HL-60 (cell line): ENCODE measurements at regions not wholly inside any gene's neighbourhood (a gene's known extent, or its start where the extent isn't known, plus 50 kb on each side); places are given as distances from the start of the nearest gene placed in this dataset.

Experiments used
- CTCF ChIP-seq: IDR thresholded peaks from one replicate; pipeline ENCODE4 v1.5.1; 2011; ENCODE audit warnings: low read length, control low read depth, inconsistent platforms; ENCODE audit not compliant: insufficient read depth
- POLR2AphosphoS5 ChIP-seq: IDR thresholded peaks from 2 replicates; pipeline ENCODE4 v1.6.1; 2012; ENCODE audit warnings: low read depth

GRCh38 chr3:31092748-31093589 lies 198.5 kb upstream of the GADL1 start:
- no peak for TF ChIP-seq CTCF
- TF ChIP-seq POLR2AphosphoS5, result no peak
